HG03060 (cell line): ENCODE measurements at regions not wholly inside any gene's neighbourhood (a gene's known extent, or its start where the extent isn't known, plus 50 kb on each side); places are given as distances from the start of the nearest gene placed in this dataset.
"Not testable (repeated sequence)": the region's sequence is repeated elsewhere in the genome, so short reads cannot be mapped to it uniquely, and the experiment has no call there.

ENCODE experiments used
- ATAC-seq: cut with Tn5 transposase; IDR thresholded peaks from one replicate; pipeline ENCODE4 v1.9.1; 2021; ENCODE audit warnings: low read depth, moderate number of reproducible peaks; ENCODE audit not compliant: unreplicated experiment

- no peak for ATAC-seq
Measured at GRCh38 chr12:46711756-46712155, 114.0 kb downstream of the SLC38A4 start.

- ATAC-seq = no peak
Measured at GRCh38 chr12:46710125-46710743, 115.6 kb downstream of the SLC38A4 start.

- no peak for ATAC-seq
Measured at GRCh38 chr12:46702581-46703344, 123.0 kb downstream of the SLC38A4 start.

- no peak for ATAC-seq
Measured at GRCh38 chr12:46701356-46701755, 124.4 kb downstream of the SLC38A4 start.

- no peak for ATAC-seq
Measured at GRCh38 chr12:46699986-46700385, 125.8 kb downstream of the SLC38A4 start.

- ATAC-seq = no peak
Measured at GRCh38 chr12:46698003-46698402, 127.8 kb downstream of the SLC38A4 start.

GRCh38 chr12:46693518-46693917, 132.3 kb downstream of the SLC38A4 start:
- no peak for ATAC-seq

GRCh38 chr12:46693034-46693433, 132.8 kb downstream of the SLC38A4 start:
- no peak for ATAC-seq

- ATAC-seq = no peak
Measured at GRCh38 chr12:46692606-46693005, 133.2 kb downstream of the SLC38A4 start.

- no peak for ATAC-seq
Measured at GRCh38 chr12:46686267-46686942, 139.4 kb downstream of the SLC38A4 start.

- not testable (repeated sequence) for ATAC-seq
Measured at GRCh38 chr12:46684243-46684642, 141.6 kb downstream of the SLC38A4 start.

GRCh38 chr12:46682148-46682547, 143.6 kb downstream of the SLC38A4 start:
- no peak for ATAC-seq

GRCh38 chr12:46680506-46680905, 145.3 kb downstream of the SLC38A4 start:
- no peak for ATAC-seq

GRCh38 chr12:46679754-46680153, 146.0 kb downstream of the SLC38A4 start:
- ATAC-seq = no peak

- no peak for ATAC-seq
Measured at GRCh38 chr12:46678426-46678825, 147.4 kb downstream of the SLC38A4 start.

GRCh38 chr12:46677749-46678148, 148.0 kb downstream of the SLC38A4 start:
- ATAC-seq = no peak

GRCh38 chr12:46676797-46677520, 148.8 kb downstream of the SLC38A4 start:
- ATAC-seq = no peak

- no peak for ATAC-seq
Measured at GRCh38 chr12:46676396-46676795, 149.4 kb downstream of the SLC38A4 start.

- no peak for ATAC-seq
Measured at GRCh38 chr12:46675736-46676135, 150.1 kb downstream of the SLC38A4 start.

GRCh38 chr12:46674800-46675199, 151.0 kb downstream of the SLC38A4 start:
- no peak for ATAC-seq

- no peak for ATAC-seq
Measured at GRCh38 chr12:46674129-46674528, 151.7 kb downstream of the SLC38A4 start.
